Loucy (cell line): ENCODE measurements at regions not wholly inside any gene's neighbourhood (a gene's known extent, or its start where the extent isn't known, plus 50 kb on each side); places are given as distances from the start of the nearest gene placed in this dataset.

ENCODE experiments used
- H2AFZ ChIP-seq: fragments of 200-600 bp; sonication (generic); 2 replicates; pipeline ENCODE4 v1.6.0; 2016; ENCODE audit warnings: antibody characterized with exemption, mild to moderate bottlenecking, low read length, moderate library complexity
- H3F3A ChIP-seq: fragments of 200-600 bp; 2 replicates; pipeline ENCODE4 v1.6.0; 2016; ENCODE audit warnings: antibody characterized with exemption, low read depth, mild to moderate bottlenecking
- H3K27me3 ChIP-seq: fragments of 200-600 bp; sonication (generic); 2 replicates; pipeline ENCODE4 v1.6.1; 2014; ENCODE audit warnings: low read length, mild to moderate bottlenecking; ENCODE audit not compliant: insufficient read depth, poor library complexity, severe bottlenecking
- H3K36me3 ChIP-seq: fragments of 200-600 bp; sonication (generic); 2 replicates; pipeline ENCODE4 v1.6.1; 2016; ENCODE audit warnings: low read length; ENCODE audit not compliant: insufficient read depth
- H3K4me1 ChIP-seq: fragments of 200-600 bp; sonication (generic); 2 replicates; pipeline ENCODE4 v1.5.1; 2014; ENCODE audit warnings: low read length, mild to moderate bottlenecking; ENCODE audit not compliant: insufficient read depth, poor library complexity, severe bottlenecking
- H3K4me2 ChIP-seq: fragments of 200-600 bp; sonication (generic); 2 replicates; pipeline ENCODE4 v1.6.0; 2014; ENCODE audit warnings: antibody characterized with exemption, low read length, low read depth, mild to moderate bottlenecking; ENCODE audit not compliant: poor library complexity, severe bottlenecking
- H3K4me3 ChIP-seq: fragments of 200-600 bp; sonication (generic); 2 replicates; pipeline ENCODE4 v1.5.1; 2014; ENCODE audit warnings: low read length, mild to moderate bottlenecking, mixed read lengths; ENCODE audit not compliant: poor library complexity, severe bottlenecking
- H3K79me2 ChIP-seq: fragments of 200-600 bp; sonication (generic); 2 replicates; pipeline ENCODE4 v1.6.1; 2014; ENCODE audit warnings: low read length; ENCODE audit not compliant: insufficient read depth
- H3K9ac ChIP-seq: fragments of 200-600 bp; sonication (generic); 2 replicates; pipeline ENCODE4 v1.6.0; 2014; ENCODE audit warnings: mild to moderate bottlenecking, low read depth, low read length, moderate library complexity; ENCODE audit not compliant: poor library complexity, severe bottlenecking
- H3K9me2 ChIP-seq: fragments of 200-600 bp; sonication (generic); replicated peaks from 2 replicates; pipeline ENCODE4 v1.6.1; 2016; ENCODE audit warnings: low read depth, low read length, mixed read lengths
- H3K9me3 ChIP-seq: fragments of 200-600 bp; sonication (generic); 2 replicates; pipeline ENCODE4 v1.6.1; 2014; ENCODE audit warnings: mild to moderate bottlenecking, antibody characterized with exemption, low read length, low read depth; ENCODE audit not compliant: insufficient read depth
- H4K20me1 ChIP-seq: fragments of 200-600 bp; sonication (generic); 2 replicates; pipeline ENCODE4 v1.6.0; 2014; ENCODE audit warnings: antibody characterized with exemption, low read length, mild to moderate bottlenecking; ENCODE audit not compliant: insufficient read depth, poor library complexity, severe bottlenecking
- EZH2phosphoT487 ChIP-seq: fragments of 200-600 bp; IDR thresholded peaks from 2 replicates; pipeline ENCODE4 v1.6.1; 2018; ENCODE audit warnings: antibody characterized with exemption, mild to moderate bottlenecking, moderate library complexity, borderline replicate concordance
- TF ChIP-seq, protein P1 (sequence below): fragments of 200-600 bp; sonication (generic); conservative IDR thresholded peaks from 2 replicates; pipeline ENCODE4 v1.5.1; 2014; ENCODE audit warnings: mild to moderate bottlenecking, antibody characterized with exemption, low read length

DNA sequence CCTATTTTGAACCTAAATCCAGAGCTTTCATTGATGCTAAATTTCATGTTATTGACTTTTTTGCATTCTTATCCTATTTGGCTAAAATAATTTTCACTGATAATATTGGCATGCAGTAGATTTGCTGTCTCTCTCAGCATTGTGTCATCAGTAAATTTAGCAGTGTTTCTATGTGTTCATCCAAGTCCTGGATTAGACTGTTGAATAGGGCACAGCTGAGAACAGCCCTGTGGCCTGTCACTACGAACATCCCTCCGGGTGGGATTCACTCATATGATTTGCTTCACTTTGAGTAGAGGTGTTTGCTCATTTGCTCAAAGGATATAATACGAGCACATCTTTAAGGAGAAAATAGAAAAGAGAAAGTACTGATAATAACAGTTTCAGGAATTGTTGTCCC is 101.5 kb downstream of the HSPH1 start:
- H3F3A ChIP-seq, result no peaks in the 10 kb centered on the region
- no peaks in the 10 kb centered on the region for H4K20me1 ChIP-seq

DNA sequence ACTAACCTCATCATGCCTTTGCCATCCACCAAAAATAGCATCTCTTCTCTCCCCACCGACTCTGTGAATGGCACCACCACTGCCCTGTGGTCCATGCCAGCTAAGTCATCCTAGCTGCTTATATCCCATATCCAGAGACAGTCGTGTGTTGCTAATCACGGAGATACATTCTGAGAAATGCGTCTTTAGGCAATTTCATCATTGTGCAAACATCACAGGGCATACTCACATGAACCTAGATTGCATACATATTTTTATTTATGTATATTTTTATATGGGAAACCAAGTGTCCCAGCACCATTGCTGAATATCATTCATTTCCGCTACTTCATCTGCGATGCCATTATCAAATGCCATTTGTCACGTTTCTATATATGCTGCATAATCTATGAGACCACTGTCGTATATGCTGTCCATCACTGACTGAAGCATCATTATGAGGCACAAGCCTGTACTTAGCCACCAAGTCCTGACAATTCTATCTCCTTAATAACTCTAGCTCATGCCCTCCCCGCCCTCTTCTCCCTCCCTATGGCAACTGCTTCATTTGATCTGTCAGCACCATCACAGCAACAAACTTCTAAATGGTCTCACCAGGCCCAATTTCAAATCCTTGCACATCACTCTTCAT is 104.2 kb downstream of the HSPH1 start:
- Histone ChIP-seq H3K79me2 (no peaks in the 10 kb centered on the region), H4K20me1 (no peaks in the 10 kb centered on the region), H3K27me3 (no peaks in the 10 kb centered on the region), H3F3A (no peaks in the 10 kb centered on the region), H3K9ac (no peak overlapping the region), H3K9me3 (no peaks in the 10 kb centered on the region), H3K4me1 (no peaks in the 10 kb centered on the region), H3K4me3 (no peak overlapping the region), H3K9me2 (no peaks in the 10 kb centered on the region), H3K36me3 (no peaks in the 10 kb centered on the region), H2AFZ (no peak overlapping the region), H3K4me2 (no peak overlapping the region)
- TF ChIP-seq, protein P1, sequence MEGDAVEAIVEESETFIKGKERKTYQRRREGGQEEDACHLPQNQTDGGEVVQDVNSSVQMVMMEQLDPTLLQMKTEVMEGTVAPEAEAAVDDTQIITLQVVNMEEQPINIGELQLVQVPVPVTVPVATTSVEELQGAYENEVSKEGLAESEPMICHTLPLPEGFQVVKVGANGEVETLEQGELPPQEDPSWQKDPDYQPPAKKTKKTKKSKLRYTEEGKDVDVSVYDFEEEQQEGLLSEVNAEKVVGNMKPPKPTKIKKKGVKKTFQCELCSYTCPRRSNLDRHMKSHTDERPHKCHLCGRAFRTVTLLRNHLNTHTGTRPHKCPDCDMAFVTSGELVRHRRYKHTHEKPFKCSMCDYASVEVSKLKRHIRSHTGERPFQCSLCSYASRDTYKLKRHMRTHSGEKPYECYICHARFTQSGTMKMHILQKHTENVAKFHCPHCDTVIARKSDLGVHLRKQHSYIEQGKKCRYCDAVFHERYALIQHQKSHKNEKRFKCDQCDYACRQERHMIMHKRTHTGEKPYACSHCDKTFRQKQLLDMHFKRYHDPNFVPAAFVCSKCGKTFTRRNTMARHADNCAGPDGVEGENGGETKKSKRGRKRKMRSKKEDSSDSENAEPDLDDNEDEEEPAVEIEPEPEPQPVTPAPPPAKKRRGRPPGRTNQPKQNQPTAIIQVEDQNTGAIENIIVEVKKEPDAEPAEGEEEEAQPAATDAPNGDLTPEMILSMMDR, result no peak

More for the DNA sequence above, 101.5 kb downstream of the HSPH1 start:
- H3K4me1 ChIP-seq, result no peaks in the 10 kb centered on the region
- no peaks in the 10 kb centered on the region for H3K9me2 ChIP-seq
- no peak overlapping the region for H3K9ac ChIP-seq
- TF ChIP-seq EZH2phosphoT487, result no peak
- TF ChIP-seq, protein P1, result no peak
- H2AFZ ChIP-seq, result no peak overlapping the region
- no peak overlapping the region for H3K4me3 ChIP-seq
- no peaks in the 10 kb centered on the region for H3K9me3 ChIP-seq
- no peaks in the 10 kb centered on the region for H3K27me3 ChIP-seq
- no peaks in the 10 kb centered on the region for H3K79me2 ChIP-seq
- no peak overlapping the region for H3K4me2 ChIP-seq
- no peaks in the 10 kb centered on the region for H3K36me3 ChIP-seq

DNA sequence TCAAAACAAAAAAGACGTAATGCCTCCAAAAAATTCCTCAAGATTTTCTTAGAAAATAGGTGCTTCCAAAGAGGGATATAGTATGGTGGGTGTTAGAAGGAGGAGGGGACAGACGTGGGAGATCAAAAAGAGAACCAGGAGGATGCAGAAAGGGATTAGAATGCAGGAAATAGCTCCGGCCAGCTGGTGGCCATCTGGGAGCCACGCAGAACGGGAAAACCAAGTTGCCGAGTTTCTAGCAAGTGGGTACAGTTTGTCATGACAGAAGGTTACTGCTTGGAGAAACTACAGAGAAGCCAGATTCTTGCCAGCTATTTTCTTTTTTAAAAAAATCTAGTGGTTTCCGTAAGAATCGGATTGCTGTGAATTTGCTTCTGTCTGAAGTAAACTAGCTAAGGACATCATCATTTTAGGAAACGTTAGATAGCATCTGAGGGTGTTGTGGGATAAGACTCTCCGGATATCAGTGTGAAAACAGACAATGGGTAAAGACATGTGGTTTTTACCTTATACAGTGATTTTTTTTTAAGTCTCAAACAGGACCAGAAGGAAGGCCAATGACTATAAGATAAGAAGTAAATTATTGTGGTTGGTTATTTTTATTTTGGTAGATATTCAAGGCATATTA is 104.9 kb downstream of the HSPH1 start:
- Histone ChIP-seq H3K9me3 (no peaks in the 10 kb centered on the region), H3K4me2 (no peak overlapping the region), H3K9ac (no peak overlapping the region), H3K4me1 (no peaks in the 10 kb centered on the region), H3K36me3 (no peaks in the 10 kb centered on the region), H3K79me2 (no peaks in the 10 kb centered on the region), H3K4me3 (no peak overlapping the region), H4K20me1 (no peaks in the 10 kb centered on the region), H3K27me3 (no peaks in the 10 kb centered on the region), H3F3A (no peaks in the 10 kb centered on the region), H3K9me2 (no peaks in the 10 kb centered on the region), H2AFZ (no peak overlapping the region)
- TF ChIP-seq EZH2phosphoT487, result no peak
- TF ChIP-seq, protein P1, result no peak
